ENCODE measurements at regions not wholly inside any gene's neighbourhood (a gene's known extent, or its start where the extent isn't known, plus 50 kb on each side); places are given as distances from the start of the nearest gene placed in this dataset.

- TF ChIP-seq, protein P1, sequence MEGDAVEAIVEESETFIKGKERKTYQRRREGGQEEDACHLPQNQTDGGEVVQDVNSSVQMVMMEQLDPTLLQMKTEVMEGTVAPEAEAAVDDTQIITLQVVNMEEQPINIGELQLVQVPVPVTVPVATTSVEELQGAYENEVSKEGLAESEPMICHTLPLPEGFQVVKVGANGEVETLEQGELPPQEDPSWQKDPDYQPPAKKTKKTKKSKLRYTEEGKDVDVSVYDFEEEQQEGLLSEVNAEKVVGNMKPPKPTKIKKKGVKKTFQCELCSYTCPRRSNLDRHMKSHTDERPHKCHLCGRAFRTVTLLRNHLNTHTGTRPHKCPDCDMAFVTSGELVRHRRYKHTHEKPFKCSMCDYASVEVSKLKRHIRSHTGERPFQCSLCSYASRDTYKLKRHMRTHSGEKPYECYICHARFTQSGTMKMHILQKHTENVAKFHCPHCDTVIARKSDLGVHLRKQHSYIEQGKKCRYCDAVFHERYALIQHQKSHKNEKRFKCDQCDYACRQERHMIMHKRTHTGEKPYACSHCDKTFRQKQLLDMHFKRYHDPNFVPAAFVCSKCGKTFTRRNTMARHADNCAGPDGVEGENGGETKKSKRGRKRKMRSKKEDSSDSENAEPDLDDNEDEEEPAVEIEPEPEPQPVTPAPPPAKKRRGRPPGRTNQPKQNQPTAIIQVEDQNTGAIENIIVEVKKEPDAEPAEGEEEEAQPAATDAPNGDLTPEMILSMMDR (conservative IDR thresholded peaks at IDR 0.05; ENCODE audit: low read depth, low read length), result no peak
- TF ChIP-seq RCOR1 (IDR thresholded peaks at IDR 0.05; ENCODE audit: insufficient replicate concordance, low read length), result no peak
- TF ChIP-seq POLR2A (IDR thresholded peaks at IDR 0.05; ENCODE audit: low read depth, low read length), result no peak
- no peak for TF ChIP-seq MAZ (IDR thresholded peaks at IDR 0.05; ENCODE audit: borderline replicate concordance, low read depth, low read length)
- no peak for TF ChIP-seq NFE2L2 (IDR thresholded peaks at IDR 0.05; ENCODE audit: low read depth, low read length)
These were observed 475.5 kb upstream of the FGF16 start for GRCh38 chrX:76971393-76972376.

Measured in IMR-90 (cell line).